Ishikawa (cell line): ENCODE measurements at regions not wholly inside any gene's neighbourhood (a gene's known extent, or its start where the extent isn't known, plus 50 kb on each side); places are given as distances from the start of the nearest gene placed in this dataset.

ENCODE experiments used
- CEBPB ChIP-seq: IDR thresholded peaks from 2 replicates; pipeline ENCODE4 v1.6.1; 2012
- CREB1 ChIP-seq: IDR thresholded peaks from 2 replicates; pipeline ENCODE4 v1.6.1; 2012; ENCODE audit warnings: low read depth
- EGR1 ChIP-seq: IDR thresholded peaks from 2 replicates; pipeline ENCODE4 v1.6.1; 2012
- EP300 ChIP-seq: IDR thresholded peaks from 2 replicates; pipeline ENCODE4 v1.6.1; 2012; ENCODE audit warnings: borderline replicate concordance
- FOXM1 ChIP-seq: IDR thresholded peaks from 2 replicates; pipeline ENCODE4 v1.6.1; 2012; ENCODE audit warnings: low read depth, borderline replicate concordance
- MAX ChIP-seq: IDR thresholded peaks from 2 replicates; pipeline ENCODE4 v1.6.1; 2012
- NFIC ChIP-seq: IDR thresholded peaks from 2 replicates; pipeline ENCODE4 v1.6.1; 2012
- RAD21 ChIP-seq: IDR thresholded peaks from 2 replicates; pipeline ENCODE4 v1.6.1; 2012; ENCODE audit warnings: low read depth
- TAF1 ChIP-seq: IDR thresholded peaks from 2 replicates; pipeline ENCODE4 v1.6.1; 2012; ENCODE audit warnings: low read depth, mild to moderate bottlenecking
- TCF12 ChIP-seq: IDR thresholded peaks from 2 replicates; pipeline ENCODE4 v1.6.1; 2012; ENCODE audit warnings: low read depth
- TEAD4 ChIP-seq: IDR thresholded peaks from 2 replicates; pipeline ENCODE4 v1.6.1; 2012
- USF1 ChIP-seq: IDR thresholded peaks from 2 replicates; pipeline ENCODE4 v1.6.1; 2012
- YY1 ChIP-seq: IDR thresholded peaks from 2 replicates; pipeline ENCODE4 v1.6.1; 2012; ENCODE audit warnings: low read depth
- ZBTB7A ChIP-seq: IDR thresholded peaks from 2 replicates; pipeline ENCODE4 v1.6.1; 2012; ENCODE audit warnings: low read depth
- TF ChIP-seq, protein P1 (sequence below): IDR thresholded peaks from 2 replicates; pipeline ENCODE4 v1.6.1; 2012; ENCODE audit warnings: low read depth, mild to moderate bottlenecking

DNA sequence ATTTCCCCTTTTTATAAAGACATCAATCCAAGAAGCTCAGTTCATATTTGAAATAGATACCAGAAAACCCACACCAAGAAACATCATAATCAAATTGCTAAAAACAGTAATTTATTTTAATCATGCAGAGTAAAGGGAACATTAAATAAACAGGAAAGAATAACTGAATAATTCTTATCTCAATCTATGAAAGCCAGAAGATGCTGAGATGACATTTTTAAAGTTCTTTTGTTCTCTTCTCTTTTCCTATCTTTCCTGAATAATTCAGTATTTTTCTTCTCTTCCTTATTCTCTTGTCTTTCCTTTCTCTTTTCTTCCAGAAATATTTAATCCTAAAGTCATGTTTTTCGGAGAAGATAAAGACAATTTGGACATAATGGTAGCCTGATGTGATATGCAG, 259.0 kb upstream of the OPRM1 start:
- TF ChIP-seq TEAD4 = no peak
- no peak for TF ChIP-seq FOXM1
- no peak for TF ChIP-seq EP300
- no peak for TF ChIP-seq EGR1
- no peak for TF ChIP-seq CREB1
- TF ChIP-seq USF1 = no peak
- no peak for TF ChIP-seq TCF12
- no peak for TF ChIP-seq YY1
- TF ChIP-seq MAX = no peak
- no peak for TF ChIP-seq TAF1
- TF ChIP-seq CEBPB = no peak

DNA sequence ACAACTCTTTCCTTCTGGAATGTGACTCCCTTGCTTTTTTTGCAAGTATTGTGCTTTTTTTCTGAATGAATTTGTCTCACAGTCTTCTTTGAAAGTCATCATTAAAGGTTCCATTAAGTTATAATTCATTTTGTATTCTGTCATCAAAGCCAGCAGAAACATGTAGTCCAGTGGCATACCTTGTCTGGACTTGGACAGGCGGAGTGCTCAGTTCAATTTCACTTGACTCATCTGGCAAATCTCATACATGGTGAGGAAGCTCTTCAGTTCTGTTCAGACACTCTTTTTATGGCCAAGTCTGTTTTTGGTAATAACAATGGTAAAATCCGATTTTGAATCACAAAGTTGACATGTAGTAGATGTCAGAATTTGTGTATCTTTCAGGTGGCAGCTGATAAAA, 260.8 kb upstream of the OPRM1 start:
- no peak for TF ChIP-seq CEBPB
- TF ChIP-seq RAD21 = no peak

DNA sequence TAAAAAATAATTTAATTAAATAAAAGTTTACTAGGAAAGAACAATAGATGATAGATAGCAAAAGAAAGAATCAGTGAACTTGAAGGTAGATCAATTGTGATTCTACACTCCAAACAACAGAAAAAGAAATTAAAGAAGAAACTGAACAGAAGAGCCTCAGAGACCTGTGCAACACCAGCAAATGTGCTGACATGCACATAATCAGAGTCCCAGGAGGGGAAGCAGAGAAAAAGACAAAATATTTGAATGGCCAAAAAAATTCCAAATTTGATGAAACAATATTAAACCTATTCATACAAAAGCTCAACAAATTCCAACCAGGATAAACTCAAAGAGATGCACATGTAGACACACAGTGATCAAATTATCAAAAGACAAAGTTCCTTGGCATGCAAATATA, 267.5 kb upstream of the OPRM1 start:
- TF ChIP-seq, protein P1, sequence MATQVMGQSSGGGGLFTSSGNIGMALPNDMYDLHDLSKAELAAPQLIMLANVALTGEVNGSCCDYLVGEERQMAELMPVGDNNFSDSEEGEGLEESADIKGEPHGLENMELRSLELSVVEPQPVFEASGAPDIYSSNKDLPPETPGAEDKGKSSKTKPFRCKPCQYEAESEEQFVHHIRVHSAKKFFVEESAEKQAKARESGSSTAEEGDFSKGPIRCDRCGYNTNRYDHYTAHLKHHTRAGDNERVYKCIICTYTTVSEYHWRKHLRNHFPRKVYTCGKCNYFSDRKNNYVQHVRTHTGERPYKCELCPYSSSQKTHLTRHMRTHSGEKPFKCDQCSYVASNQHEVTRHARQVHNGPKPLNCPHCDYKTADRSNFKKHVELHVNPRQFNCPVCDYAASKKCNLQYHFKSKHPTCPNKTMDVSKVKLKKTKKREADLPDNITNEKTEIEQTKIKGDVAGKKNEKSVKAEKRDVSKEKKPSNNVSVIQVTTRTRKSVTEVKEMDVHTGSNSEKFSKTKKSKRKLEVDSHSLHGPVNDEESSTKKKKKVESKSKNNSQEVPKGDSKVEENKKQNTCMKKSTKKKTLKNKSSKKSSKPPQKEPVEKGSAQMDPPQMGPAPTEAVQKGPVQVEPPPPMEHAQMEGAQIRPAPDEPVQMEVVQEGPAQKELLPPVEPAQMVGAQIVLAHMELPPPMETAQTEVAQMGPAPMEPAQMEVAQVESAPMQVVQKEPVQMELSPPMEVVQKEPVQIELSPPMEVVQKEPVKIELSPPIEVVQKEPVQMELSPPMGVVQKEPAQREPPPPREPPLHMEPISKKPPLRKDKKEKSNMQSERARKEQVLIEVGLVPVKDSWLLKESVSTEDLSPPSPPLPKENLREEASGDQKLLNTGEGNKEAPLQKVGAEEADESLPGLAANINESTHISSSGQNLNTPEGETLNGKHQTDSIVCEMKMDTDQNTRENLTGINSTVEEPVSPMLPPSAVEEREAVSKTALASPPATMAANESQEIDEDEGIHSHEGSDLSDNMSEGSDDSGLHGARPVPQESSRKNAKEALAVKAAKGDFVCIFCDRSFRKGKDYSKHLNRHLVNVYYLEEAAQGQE = no peak
- TF ChIP-seq ZBTB7A = no peak
- TF ChIP-seq EGR1 = no peak
- TF ChIP-seq TEAD4 = no peak
- TF ChIP-seq CREB1 = no peak
- no peak for TF ChIP-seq CEBPB
- no peak for TF ChIP-seq MAX
- no peak for TF ChIP-seq RAD21
- no peak for TF ChIP-seq NFIC
- no peak for TF ChIP-seq TAF1
- no peak for TF ChIP-seq YY1
- no peak for TF ChIP-seq USF1
- no peak for TF ChIP-seq EP300
- no peak for TF ChIP-seq FOXM1
- no peak for TF ChIP-seq TCF12

- no peak for TF ChIP-seq CEBPB
- no peak for TF ChIP-seq ZBTB7A
- TF ChIP-seq FOXM1 = no peak
- no peak for TF ChIP-seq MAX
- TF ChIP-seq TCF12 = no peak
- no peak for TF ChIP-seq EGR1
- no peak for TF ChIP-seq USF1
- TF ChIP-seq EP300 = no peak
- no peak for TF ChIP-seq CREB1
- no peak for TF ChIP-seq TAF1
- no peak for TF ChIP-seq TEAD4
Measured at GRCh38 chr6:153767127-153767526, 271.9 kb upstream of the OPRM1 start.

DNA sequence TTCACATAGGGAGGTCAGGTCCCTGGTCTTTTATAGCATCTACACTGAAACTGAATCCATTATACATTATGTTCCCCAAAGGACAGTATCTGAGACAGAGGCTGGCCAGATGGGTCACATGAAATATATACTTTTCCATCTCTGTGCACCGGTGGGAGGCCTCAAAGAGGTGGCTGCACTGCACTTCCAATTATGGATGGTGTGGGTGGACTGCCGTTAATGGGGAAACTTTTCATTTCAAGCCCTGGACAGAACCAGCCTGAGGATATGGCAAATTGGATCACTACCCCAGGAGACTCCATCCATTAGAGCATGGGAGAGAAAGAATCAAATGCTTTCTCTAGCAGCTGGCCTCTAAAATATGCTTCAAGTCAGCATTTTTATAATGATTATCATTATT, 280.5 kb upstream of the OPRM1 start:
- TF ChIP-seq FOXM1 (no peak), ZBTB7A (no peak), TCF12 (no peak), EP300 (no peak), TEAD4 (no peak), NFIC (no peak), MAX (no peak), EGR1 (no peak), USF1 (no peak), RAD21 (no peak), CREB1 (no peak)
- TF ChIP-seq, protein P1 = no peak
